ENCODE measurements at regions not wholly inside any gene's neighbourhood (a gene's known extent, or its start where the extent isn't known, plus 50 kb on each side); places are given as distances from the start of the nearest gene placed in this dataset.

DNA sequence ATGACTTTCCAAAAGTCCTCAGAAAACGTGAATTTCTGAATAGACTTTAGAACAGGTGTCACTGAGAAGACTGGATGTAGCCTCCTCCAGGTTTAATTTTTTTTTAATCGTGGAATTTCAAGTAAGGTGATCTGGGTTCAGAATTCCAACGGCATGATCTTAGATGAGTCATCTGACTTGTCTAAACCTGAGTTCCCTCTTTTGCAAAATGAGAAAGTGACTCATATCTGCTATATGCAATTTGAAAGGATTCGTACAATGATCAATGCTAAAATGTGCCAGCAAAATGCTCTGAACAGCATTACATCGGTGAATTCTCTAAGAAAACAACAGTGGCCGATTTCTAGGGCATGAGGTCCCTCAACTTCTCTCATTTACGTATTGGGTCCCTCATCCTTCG is 69.1 kb upstream of the ZNF516 start:
- no peak for FAIRE-seq
- Histone ChIP-seq H3K4me3 (replicated peaks in 1 of 3; ENCODE audit: insufficient read depth in 1 of 3, low read depth in 1 of 3, low read length in 3 of 3) (no peak overlapping the region), H3K27ac (ENCODE audit: insufficient read depth, low read depth, low read length) (no peak overlapping the region), H3K27me3 (ENCODE audit: control insufficient read depth in 2 of 2, insufficient read depth in 2 of 2, low read length in 2 of 2) (no peaks in the 10 kb centered on the region), H3K36me3 (ENCODE audit: control insufficient read depth in 2 of 2, extremely low read depth in 1 of 2, insufficient read depth in 2 of 2, low read length in 2 of 2) (no peaks in the 10 kb centered on the region), H3K4me1 (ENCODE audit: control insufficient read depth, extremely low read depth, insufficient read depth, low read length) (no peaks in the 10 kb centered on the region), H3K9me3 (replicated peaks; ENCODE audit: control insufficient read depth, insufficient read depth, low read length) (no peaks in the 10 kb centered on the region), H3K9me1 (replicated peaks; ENCODE audit: control insufficient read depth, extremely low read depth, insufficient read depth, low read length) (no peaks in the 10 kb centered on the region), H3K9ac (replicated peaks; ENCODE audit: extremely low read depth, insufficient read depth, low read length) (no peak overlapping the region), H2AFZ (ENCODE audit: low read depth, low read length) (no peak overlapping the region), H3K4me2 (ENCODE audit: insufficient read depth, low read length) (no peak overlapping the region), H4K20me1 (replicated peaks; ENCODE audit: control insufficient read depth, extremely low read depth, insufficient read depth, low read length) (no peaks in the 10 kb centered on the region), H3K79me2 (ENCODE audit: control insufficient read depth, insufficient read depth, low read length) (no peaks in the 10 kb centered on the region)
- TF ChIP-seq MYC (IDR thresholded peaks at IDR 0.05; ENCODE audit: low read depth, low read length): no peak
- peak; percentile 15 for TF ChIP-seq JUN (IDR thresholded peaks at IDR 0.05; ENCODE audit: borderline replicate concordance, insufficient read depth, insufficient read length, low read depth)
- dilution Hi-C loops (cut with MboI; ENCODE audit: extremely low pct_ligation_motif_present, low sequenced_read_pairs) (no loop called here), intact Hi-C loops (cut with micrococcal nuclease) (no loop called here)
- DNase-seq (ENCODE audit: low read depth, low spot score): no peak
- BruUV-seq (replicated peaks): no TSS peak
- POLR2A ChIA-PET: no interaction called here
- CTCF ChIA-PET: no interaction called here

DNA sequence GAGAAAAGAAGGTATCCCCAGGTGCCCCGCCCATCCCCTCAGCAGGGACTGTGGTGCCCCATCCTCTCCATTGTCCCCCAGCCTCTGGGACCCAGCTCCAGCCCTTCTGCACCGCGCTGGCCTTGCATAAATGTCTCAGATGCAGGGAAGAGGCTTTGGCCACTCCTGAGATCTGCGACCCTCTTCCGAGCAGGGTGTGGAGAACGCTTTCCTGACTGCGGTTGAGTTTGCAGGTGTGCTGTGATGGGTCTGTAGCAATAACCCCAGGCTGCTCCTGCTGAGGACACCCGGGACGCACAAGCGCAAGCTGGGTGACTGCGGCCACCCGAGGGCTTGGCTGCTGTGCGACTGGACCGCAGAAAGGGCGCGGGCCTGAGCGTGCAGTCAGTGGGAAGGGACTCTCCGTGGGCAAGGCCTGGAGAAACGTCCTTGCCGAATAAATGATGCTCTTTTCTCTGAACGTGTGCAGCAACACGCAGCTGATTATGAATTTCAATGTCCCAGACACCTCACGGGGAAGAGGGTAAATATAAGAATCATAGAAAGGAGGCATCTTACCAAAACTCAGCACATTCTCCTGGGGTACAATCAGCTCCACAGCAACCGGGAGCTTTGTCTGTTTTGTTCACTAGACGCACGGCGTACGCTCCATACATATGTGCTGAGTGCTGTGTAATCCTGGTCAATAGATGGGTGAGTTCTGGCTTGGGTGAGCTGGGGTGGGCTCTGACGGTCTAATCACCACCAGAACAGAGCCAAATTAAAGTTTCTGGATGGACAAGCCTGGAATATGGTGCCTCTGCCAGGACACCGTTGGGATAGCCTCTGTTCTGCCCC is 67.5 kb upstream of the ZNF516 start:
- Histone ChIP-seq H3K9me3 (replicated peaks; ENCODE audit: control insufficient read depth, insufficient read depth, low read length) (no peaks in the 10 kb centered on the region), H2AFZ (ENCODE audit: low read depth, low read length) (no peak overlapping the region), H3K4me3 (replicated peaks in 1 of 3; ENCODE audit: insufficient read depth in 1 of 3, low read depth in 1 of 3, low read length in 3 of 3) (no peak overlapping the region), H3K4me2 (ENCODE audit: insufficient read depth, low read length) (no peak overlapping the region), H3K9me1 (replicated peaks; ENCODE audit: control insufficient read depth, extremely low read depth, insufficient read depth, low read length) (no peaks in the 10 kb centered on the region), H3K79me2 (ENCODE audit: control insufficient read depth, insufficient read depth, low read length) (no peaks in the 10 kb centered on the region), H3K27ac (ENCODE audit: insufficient read depth, low read depth, low read length) (no peak overlapping the region), H4K20me1 (replicated peaks; ENCODE audit: control insufficient read depth, extremely low read depth, insufficient read depth, low read length) (no peaks in the 10 kb centered on the region), H3K4me1 (ENCODE audit: control insufficient read depth, extremely low read depth, insufficient read depth, low read length) (no peaks in the 10 kb centered on the region), H3K27me3 (ENCODE audit: control insufficient read depth in 2 of 2, insufficient read depth in 2 of 2, low read length in 2 of 2) (no peaks in the 10 kb centered on the region), H3K36me3 (ENCODE audit: control insufficient read depth in 2 of 2, extremely low read depth in 1 of 2, insufficient read depth in 2 of 2, low read length in 2 of 2) (no peaks in the 10 kb centered on the region), H3K9ac (replicated peaks; ENCODE audit: extremely low read depth, insufficient read depth, low read length) (no peak overlapping the region)
- no peak for DNase-seq (ENCODE audit: low read depth, low spot score)
- no peak for FAIRE-seq
- TF ChIP-seq GATA2 (IDR thresholded peaks at IDR 0.05; ENCODE audit: insufficient read depth, insufficient read length, low read depth, low read length) (no peak), EZH2 (IDR thresholded peaks at IDR 0.05; ENCODE audit: borderline replicate concordance, low read depth, low read length, severe bottlenecking) (no peak), JUN (IDR thresholded peaks at IDR 0.05; ENCODE audit: borderline replicate concordance, insufficient read depth, insufficient read length, low read depth) (no peak), FOS (IDR thresholded peaks at IDR 0.05; ENCODE audit: borderline replicate concordance, insufficient read depth, low read length) (no peak)
- no TSS peak for BruUV-seq (replicated peaks)
- dilution Hi-C loops (cut with MboI; ENCODE audit: extremely low pct_ligation_motif_present, low sequenced_read_pairs) (no loop called here), intact Hi-C loops (cut with micrococcal nuclease) (no loop called here)
- POLR2A ChIA-PET: no interaction called here
- CTCF ChIA-PET: no interaction called here
